ENCODE measurements at regions not wholly inside any gene's neighbourhood (a gene's known extent, or its start where the extent isn't known, plus 50 kb on each side); places are given as distances from the start of the nearest gene placed in this dataset.
A peak's percentile ranks its signal among the peaks of the same experiment; 100 is the strongest.

- DNase-seq, result no peak
Measured at GRCh38 chr13:38520041-38520440, 166.8 kb upstream of the FREM2 start.

DNA sequence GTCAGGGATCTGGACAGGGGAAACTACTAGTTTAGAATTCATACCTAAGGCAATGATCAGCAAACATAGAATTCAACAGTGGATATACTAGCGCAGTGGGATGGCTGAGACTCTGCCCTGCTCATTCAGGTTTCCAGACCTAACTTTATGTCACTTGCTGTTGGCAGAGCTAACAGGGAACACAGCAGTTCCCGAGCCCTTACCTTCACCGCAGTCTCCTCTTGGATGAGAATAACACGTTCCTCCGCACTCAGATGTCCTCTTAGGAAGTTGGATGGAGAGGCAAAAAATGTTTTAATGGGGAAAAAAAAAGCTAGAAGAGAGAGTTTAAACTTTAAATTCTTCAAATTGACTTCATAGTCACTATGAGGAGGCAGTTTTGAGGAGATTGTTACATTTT is 159.7 kb upstream of the FREM2 start:
- no peak for DNase-seq

DNA sequence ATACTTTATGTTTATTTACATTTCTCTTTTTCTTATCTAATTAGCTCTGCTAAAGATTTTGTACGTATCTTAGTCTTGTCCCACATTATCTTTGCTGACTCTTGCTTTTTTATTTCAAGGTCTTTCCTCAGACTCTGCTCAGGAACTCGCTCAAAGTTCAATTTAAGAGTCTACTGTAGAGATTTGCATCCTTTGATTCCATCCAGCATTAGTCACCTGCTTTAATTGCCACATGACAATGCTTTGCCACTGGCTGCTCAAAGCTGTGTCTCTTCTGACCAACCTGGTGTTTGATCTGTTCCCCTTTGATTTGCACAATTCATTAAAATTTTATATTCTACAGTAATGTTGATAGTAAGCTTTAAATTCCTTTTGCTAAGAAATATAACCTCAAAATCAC is 157.9 kb upstream of the FREM2 start:
- DNase-seq, result no peak

DNA sequence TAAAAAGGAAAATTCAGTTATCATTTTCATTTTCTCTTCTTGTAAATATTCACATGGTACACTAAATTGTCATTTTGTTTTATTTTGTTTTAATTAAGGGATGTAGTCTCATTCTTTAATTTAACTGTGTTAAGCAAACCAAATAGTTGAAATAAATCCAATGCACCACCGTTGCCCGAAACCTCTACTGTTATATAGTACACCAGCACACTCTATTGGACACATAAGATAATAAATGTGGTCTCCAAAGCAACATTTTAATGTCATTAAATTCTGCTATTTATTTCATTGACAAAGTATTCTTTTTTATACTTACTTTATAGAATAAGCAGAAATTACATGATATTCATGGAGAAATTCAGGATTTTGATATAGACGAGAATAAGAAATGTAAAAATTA is 156.4 kb upstream of the FREM2 start:
- no peak for DNase-seq

- no peak for DNase-seq
Measured at GRCh38 chr13:38535261-38535660, 151.6 kb upstream of the FREM2 start.

DNA sequence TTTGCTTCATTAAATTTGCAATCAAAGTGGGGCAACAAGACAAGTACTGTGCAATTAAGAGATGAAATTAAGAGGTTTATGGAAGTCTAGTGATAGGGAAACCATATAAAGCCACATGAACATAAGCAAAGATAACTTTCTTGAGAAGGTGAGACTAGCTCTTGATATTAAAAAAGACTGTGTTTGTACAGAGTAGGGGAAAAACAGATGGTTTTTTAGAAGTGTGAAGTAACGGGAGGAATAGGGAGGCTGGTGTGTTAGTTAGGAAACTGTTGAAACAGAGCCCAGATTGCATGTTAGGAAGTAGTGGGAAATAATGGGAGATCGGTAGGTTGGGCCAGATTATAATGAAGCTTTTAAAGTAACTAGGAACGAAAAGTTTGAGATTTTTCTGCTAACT is 149.8 kb upstream of the FREM2 start:
- DNase-seq, result no peak

DNA sequence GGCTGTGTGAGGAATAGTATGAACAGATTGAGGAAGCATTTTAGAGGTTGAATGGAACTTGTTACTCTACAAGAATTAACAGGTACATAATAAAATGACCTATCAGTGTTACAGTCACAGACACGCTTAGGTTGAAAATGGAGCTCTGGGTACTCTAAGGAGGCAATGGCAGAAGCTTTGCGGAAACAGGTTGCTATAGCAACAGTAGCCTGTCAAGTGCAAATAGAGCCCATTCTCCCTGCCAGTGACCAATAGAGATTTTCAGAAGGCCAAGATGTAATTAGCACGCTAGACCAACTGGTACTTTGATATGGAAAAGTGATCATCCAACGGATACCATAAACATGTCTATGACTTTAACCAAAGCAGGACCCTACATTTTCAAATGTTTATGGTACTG is 148.5 kb upstream of the FREM2 start:
- no peak for DNase-seq

- no peak for DNase-seq
Measured at GRCh38 chr13:38539632-38540031, 147.2 kb upstream of the FREM2 start.

- DNase-seq, result peak; percentile 13
Measured at GRCh38 chr13:38542601-38543000, 144.3 kb upstream of the FREM2 start.

- DNase-seq, result no peak
Measured at GRCh38 chr13:38543561-38543960, 143.3 kb upstream of the FREM2 start.

DNA sequence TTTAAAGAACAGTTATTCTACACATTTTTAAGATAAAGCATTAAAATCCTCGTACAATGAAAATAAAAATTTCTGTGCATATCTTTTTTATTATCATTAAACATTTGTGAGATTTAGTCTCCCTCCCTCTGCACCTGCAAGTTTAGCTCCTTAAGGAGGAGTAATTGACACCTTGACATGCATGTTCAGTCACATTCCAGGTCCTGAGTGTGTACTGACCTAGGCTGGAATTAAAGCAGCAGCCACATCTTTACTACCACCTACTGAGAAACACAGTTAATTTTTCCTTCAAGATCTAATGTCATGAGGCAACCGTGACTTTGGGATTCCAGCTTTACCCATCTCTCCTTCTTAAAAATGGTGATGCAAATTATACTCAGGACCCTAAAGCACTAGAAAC is 123.1 kb upstream of the FREM2 start:
- DNase-seq, result no peak

GRCh38 chr13:38564256-38565150 is 122.4 kb upstream of the FREM2 start:
- no peak for DNase-seq

DNA sequence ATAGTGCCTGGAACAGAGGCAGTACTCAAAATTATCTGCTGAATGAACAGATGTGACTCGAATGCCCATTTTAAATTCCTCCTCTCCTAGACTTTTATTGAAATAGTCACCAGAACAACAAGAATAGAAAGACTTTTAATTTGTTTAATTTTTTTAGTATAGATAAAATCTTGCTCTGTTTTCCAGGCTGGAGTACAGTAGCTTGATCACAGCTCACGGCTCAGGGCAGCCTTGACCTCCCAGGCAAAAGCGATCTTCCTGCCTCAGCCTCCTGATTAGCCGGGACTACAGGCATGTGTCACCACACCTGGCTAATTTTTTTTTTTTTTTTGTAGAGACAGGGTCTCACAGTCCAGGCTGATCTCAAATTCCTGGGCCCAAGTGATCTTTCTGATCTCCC is 120.9 kb upstream of the FREM2 start:
- no peak for DNase-seq

DNA sequence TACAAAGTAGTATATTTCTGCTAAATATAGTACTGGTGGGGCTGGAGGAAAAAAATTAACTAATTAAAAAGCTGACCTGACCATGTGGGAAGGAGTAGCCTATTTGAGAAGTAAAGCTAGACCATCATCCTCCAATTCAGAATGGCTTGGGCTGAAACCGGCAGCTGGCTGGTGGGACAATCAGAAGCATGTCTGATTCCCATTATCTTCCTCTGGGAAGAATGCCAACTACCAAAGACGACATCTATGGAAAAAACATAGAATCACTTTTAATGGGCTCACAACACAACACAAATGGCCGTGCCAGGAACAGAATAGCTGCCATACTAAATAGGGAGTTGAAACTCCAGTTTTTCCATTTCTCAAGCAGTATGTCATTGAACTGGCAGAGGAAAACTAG is 120.4 kb upstream of the FREM2 start:
- DNase-seq, result no peak

DNA sequence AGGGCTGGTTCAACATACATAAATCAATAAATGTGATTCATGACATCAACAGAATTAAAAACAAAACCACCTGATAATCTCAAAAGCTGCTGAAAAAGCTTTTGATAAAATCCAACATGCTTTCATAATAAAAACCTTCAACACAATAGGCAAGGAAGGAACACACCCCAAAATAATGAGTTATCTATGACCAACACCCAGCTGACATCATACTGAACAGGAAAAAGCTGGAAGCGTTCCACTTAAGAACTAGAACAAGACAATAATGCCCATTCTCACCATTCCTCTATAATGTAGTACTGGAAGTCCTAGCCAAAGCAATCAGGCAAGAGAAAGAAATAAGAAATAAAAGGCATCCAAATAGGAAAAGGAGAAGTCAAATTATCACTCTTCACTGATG is 116.2 kb upstream of the FREM2 start:
- DNase-seq, result no peak

DNA sequence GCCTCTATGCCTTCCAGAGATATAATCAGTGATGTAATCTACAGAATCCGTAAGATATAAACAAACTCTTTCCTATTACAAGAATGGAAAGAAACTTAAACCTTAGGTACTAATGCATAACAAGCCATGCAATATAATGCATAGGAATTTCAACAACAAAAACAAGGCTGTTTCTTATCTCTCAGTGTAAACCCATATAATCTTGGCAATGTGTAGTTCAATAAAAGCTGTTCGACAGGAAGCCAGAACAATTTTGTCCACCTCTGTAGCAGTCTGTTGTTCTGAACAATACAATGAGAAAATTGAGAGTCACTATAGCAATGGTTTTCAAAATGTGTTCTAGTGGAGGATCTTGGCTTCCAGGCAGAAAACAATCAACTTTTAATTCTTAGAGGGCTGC is 111.5 kb upstream of the FREM2 start:
- no peak for DNase-seq

GRCh38 chr13:38577048-38577447 is 109.8 kb upstream of the FREM2 start:
- DNase-seq, result no peak

DNA sequence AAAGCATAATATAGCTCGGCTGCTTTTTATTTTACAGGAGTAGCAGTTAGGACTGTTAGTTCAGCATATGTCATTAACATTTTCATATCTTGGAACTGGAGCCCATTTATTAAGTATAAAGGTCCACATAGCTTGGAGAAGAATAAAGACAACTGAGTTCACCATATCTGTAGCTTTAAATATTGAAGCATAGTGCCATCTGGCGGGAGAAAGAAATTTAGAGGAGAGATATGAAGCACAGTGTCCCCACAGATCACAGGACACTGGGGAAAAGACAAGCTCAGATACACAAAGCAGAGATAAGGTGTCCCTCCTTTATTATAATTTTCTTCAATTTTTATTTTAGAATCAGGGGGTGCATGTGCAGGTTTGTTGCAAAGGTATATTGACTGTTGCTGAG is 104.7 kb upstream of the FREM2 start:
- DNase-seq, result no peak

GRCh38 chr13:38590230-38590629 is 96.6 kb upstream of the FREM2 start:
- no peak for DNase-seq

GRCh38 chr13:38590796-38591507 is 95.9 kb upstream of the FREM2 start:
- DNase-seq, result no peak

GRCh38 chr13:38602266-38602665 is 84.6 kb upstream of the FREM2 start:
- no peak for DNase-seq

- no peak for DNase-seq
Measured at GRCh38 chr13:38606699-38607535, 80.0 kb upstream of the FREM2 start.

- DNase-seq, result no peak
Measured at GRCh38 chr13:38617936-38618335, 68.9 kb upstream of the FREM2 start.

GRCh38 chr13:38618336-38618735 is 68.5 kb upstream of the FREM2 start:
- DNase-seq, result no peak
